ENCODE measurements at regions not wholly inside any gene's neighbourhood (a gene's known extent, or its start where the extent isn't known, plus 50 kb on each side); places are given as distances from the start of the nearest gene placed in this dataset.

GRCh38 chr5:105462377-105462776 lies 1899.8 kb upstream of the NUDT12 start:
- Histone ChIP-seq H3K27me3 (ENCODE audit: insufficient read depth, low read length) (no peaks in the 10 kb centered on the region), H3K79me2 (ENCODE audit: insufficient read depth, low read length) (no peaks in the 10 kb centered on the region), H3K4me2 (ENCODE audit: low read length) (no peak overlapping the region), H3K4me3 (replicated peaks in 1 of 2; ENCODE audit: low read depth in 1 of 2, low read length in 2 of 2) (no peak overlapping the region), H3K9ac (ENCODE audit: low read length) (no peak overlapping the region), H3K27ac (ENCODE audit: low read depth, low read length) (no peak overlapping the region), H4K20me1 (ENCODE audit: insufficient read depth) (no peaks in the 10 kb centered on the region), H3K36me3 (ENCODE audit: control insufficient read depth in 1 of 2, insufficient read depth in 2 of 2, low read length in 2 of 2) (no peaks in the 10 kb centered on the region), H3K4me1 (ENCODE audit: control insufficient read depth in 1 of 2, insufficient read depth in 2 of 2, low read length in 2 of 2) (no peaks in the 10 kb centered on the region), H3K9me2 (ENCODE audit: insufficient read depth) (no peaks in the 10 kb centered on the region; the same call in 1 of the 2 replicates), H3K9me3 (ENCODE audit: control insufficient read depth in 1 of 2, insufficient read depth in 1 of 2, low read depth in 1 of 2, low read length in 2 of 2) (peaks cover 0 to 8% of the 10 kb centered on the region in 2 experiments; a peak in 1 of 4 replicates), H2AFZ (ENCODE audit: low read depth, low read length, poor library complexity, severe bottlenecking) (no peak overlapping the region)
- DNase-seq (ENCODE audit: low read depth, low spot score) (no peak), ATAC-seq (no peak)
- intact Hi-C loops (cut with micrococcal nuclease) = no loop called here
- TF ChIP-seq SRF (IDR thresholded peaks at IDR 0.05; ENCODE audit: low read depth) (no peak), TCF7L2 (IDR thresholded peaks at IDR 0.05; ENCODE audit: borderline replicate concordance, extremely low read depth, insufficient read depth, insufficient read length) (no peak), SP1 (IDR thresholded peaks at IDR 0.05; ENCODE audit: low read depth) (no peak), ELF1 (IDR thresholded peaks at IDR 0.05; ENCODE audit: borderline replicate concordance, low read depth) (no peak), YY1 (IDR thresholded peaks at IDR 0.05; ENCODE audit: extremely low read depth, insufficient replicate concordance, low read depth, low read length) (no peak), RAD21 (IDR thresholded peaks at IDR 0.05; ENCODE audit: low read depth) (no peak), ATF3 (IDR thresholded peaks at IDR 0.05) (no peak), CBX3 (IDR thresholded peaks at IDR 0.05; ENCODE audit: low read depth) (no peak), MAX (IDR thresholded peaks at IDR 0.05) (no peak), EZH2 (IDR thresholded peaks at IDR 0.05) (no peak), ZNF274 (IDR thresholded peaks at IDR 0.05; ENCODE audit: low read depth, low read length) (no peak), EGR1 (IDR thresholded peaks at IDR 0.05; ENCODE audit: low read depth) (no peak), CTCF (IDR thresholded peaks at IDR 0.05 in 2 of 3, conservative IDR thresholded peaks at IDR 0.05 in 1 of 3; ENCODE audit: borderline replicate concordance in 1 of 3, insufficient read depth in 1 of 3, low read depth in 2 of 3, low read length in 2 of 3) (no peak), CEBPB (IDR thresholded peaks at IDR 0.05; ENCODE audit: low read depth) (no peak), POLR2AphosphoS5 (IDR thresholded peaks at IDR 0.05; ENCODE audit: low read depth, low read length) (no peak), POLR2A (IDR thresholded peaks at IDR 0.05; ENCODE audit: borderline replicate concordance, extremely low read depth, insufficient read depth, insufficient read length) (no peak), FOSL1 (IDR thresholded peaks at IDR 0.05; ENCODE audit: low read depth) (no peak), ZFX (IDR thresholded peaks at IDR 0.05) (no peak), SIN3A (IDR thresholded peaks at IDR 0.05; ENCODE audit: low read depth) (no peak)
- ChIA-PET RAD21 (ENCODE audit: low non-redundant PET in 1 of 2, low total read pairs in 2 of 2, uncharacterized antibody in 2 of 2, unreplicated experiment in 2 of 2) (no interaction called here), POLR2A (no interaction called here), CTCF (no interaction called here)
- BruUV-seq (replicated peaks) = no TSS peak

All from HCT116 (cell line).